ENCODE measurements at regions not wholly inside any gene's neighbourhood (a gene's known extent, or its start where the extent isn't known, plus 50 kb on each side); places are given as distances from the start of the nearest gene placed in this dataset.

DNA sequence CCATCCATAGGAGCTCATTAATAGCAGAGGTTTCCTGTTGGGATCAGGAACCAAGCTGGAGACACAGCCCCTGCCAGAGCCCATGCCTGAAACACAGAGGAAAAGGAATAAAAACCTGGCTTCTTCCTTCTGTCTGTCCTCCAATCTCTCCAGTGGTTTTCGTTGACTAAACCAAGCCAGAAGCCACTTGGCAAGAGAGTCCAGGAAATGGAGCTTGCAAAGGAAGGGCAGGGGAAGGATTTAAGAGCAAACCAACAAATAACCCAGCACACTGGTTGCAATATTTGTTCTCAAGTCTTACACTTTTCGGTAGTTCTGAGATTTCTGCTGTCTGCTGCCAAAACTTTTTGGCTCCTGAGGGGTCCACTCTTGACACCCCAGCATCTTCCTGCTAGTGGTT lies 137.0 kb upstream of the BMP2 start:
- H3K9ac ChIP-seq (ENCODE audit: control insufficient read depth, insufficient read depth, low read length) = no peak overlapping the region
- BruUV-seq (replicated peaks) = no TSS peak
- H3K4me2 ChIP-seq (ENCODE audit: control insufficient read depth, insufficient read depth) = no peak overlapping the region
- no peaks in the 10 kb centered on the region; the same call in 2 of the 3 replicates for H3K9me3 ChIP-seq (replicated peaks; ENCODE audit: control insufficient read depth, insufficient read depth, low read length)
- H3K27me3 ChIP-seq (replicated peaks in 1 of 2; ENCODE audit: control insufficient read depth in 2 of 2, insufficient read depth in 2 of 2, low read length in 1 of 2) = no peaks in the 10 kb centered on the region
- ChIA-PET RAD21 (ENCODE audit: unreplicated experiment) (interaction anchor here (2.2 kb wide), 1 partner anchor 136 kb away, joined by 7 read pairs; no protein-coding TSS in a partner anchor), CTCF (interaction anchor here (0.9 to 3.4 kb wide), 4 partner anchors 11 to 136 kb away, joined by 3 to 17 read pairs (median 6); no protein-coding TSS in a partner anchor), POLR2A (no interaction called here), SMC1A (ENCODE audit: uncharacterized antibody, unreplicated experiment) (interaction anchor here (0.8 to 11.9 kb wide), 10 partner anchors 14 to 105 kb away, joined by 3 to 109 read pairs (median 3); no protein-coding TSS in a partner anchor)
- no peak overlapping the region for H2AFZ ChIP-seq (ENCODE audit: control insufficient read depth, low read depth, low read length)
- no peak overlapping the region for H3K4me3 ChIP-seq
- DNase-seq (ENCODE audit: low read depth, low spot score) (no peak), ATAC-seq (no peak), FAIRE-seq (no peak)
- no peaks in the 10 kb centered on the region for H3K36me3 ChIP-seq (ENCODE audit: control insufficient read depth in 2 of 2, insufficient read depth in 2 of 2, low read length in 1 of 2)
- TF ChIP-seq JUNB (IDR thresholded peaks at IDR 0.05) (no peak), CBFB (IDR thresholded peaks at IDR 0.05; ENCODE audit: low read depth) (no peak), JUND (IDR thresholded peaks at IDR 0.05; ENCODE audit: low read depth, low read length) (no peak), EZH2 (IDR thresholded peaks at IDR 0.05; ENCODE audit: borderline replicate concordance, control insufficient read depth, low read depth, low read length) (no peak), NR2C1 (IDR thresholded peaks at IDR 0.05) (no peak), CREM (IDR thresholded peaks at IDR 0.05; ENCODE audit: low read depth) (no peak), SMARCA5 (IDR thresholded peaks at IDR 0.05) (no peak), ZNF24 (IDR thresholded peaks at IDR 0.05) (no peak), KAT2A (conservative IDR thresholded peaks at IDR 0.05; ENCODE audit: control insufficient read depth, low read depth, low read length) (no peak), SIX5 (IDR thresholded peaks at IDR 0.05; ENCODE audit: low read depth, low read length, severe bottlenecking) (no peak), BMI1 (IDR thresholded peaks at IDR 0.05; ENCODE audit: borderline replicate concordance) (no peak), TAF1 (IDR thresholded peaks at IDR 0.05; ENCODE audit: borderline replicate concordance, low read depth, low read length) (no peak)
- TF ChIP-seq, protein P1, sequence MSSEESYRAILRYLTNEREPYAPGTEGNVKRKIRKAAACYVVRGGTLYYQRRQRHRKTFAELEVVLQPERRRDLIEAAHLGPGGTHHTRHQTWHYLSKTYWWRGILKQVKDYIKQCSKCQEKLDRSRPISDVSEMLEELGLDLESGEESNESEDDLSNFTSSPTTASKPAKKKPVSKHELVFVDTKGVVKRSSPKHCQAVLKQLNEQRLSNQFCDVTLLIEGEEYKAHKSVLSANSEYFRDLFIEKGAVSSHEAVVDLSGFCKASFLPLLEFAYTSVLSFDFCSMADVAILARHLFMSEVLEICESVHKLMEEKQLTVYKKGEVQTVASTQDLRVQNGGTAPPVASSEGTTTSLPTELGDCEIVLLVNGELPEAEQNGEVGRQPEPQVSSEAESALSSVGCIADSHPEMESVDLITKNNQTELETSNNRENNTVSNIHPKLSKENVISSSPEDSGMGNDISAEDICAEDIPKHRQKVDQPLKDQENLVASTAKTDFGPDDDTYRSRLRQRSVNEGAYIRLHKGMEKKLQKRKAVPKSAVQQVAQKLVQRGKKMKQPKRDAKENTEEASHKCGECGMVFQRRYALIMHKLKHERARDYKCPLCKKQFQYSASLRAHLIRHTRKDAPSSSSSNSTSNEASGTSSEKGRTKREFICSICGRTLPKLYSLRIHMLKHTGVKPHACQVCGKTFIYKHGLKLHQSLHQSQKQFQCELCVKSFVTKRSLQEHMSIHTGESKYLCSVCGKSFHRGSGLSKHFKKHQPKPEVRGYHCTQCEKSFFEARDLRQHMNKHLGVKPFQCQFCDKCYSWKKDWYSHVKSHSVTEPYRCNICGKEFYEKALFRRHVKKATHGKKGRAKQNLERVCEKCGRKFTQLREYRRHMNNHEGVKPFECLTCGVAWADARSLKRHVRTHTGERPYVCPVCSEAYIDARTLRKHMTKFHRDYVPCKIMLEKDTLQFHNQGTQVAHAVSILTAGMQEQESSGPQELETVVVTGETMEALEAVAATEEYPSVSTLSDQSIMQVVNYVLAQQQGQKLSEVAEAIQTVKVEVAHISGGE (CRISPR knock-in tag; IDR thresholded peaks at IDR 0.05) = no peak
- TF ChIP-seq, protein P2, sequence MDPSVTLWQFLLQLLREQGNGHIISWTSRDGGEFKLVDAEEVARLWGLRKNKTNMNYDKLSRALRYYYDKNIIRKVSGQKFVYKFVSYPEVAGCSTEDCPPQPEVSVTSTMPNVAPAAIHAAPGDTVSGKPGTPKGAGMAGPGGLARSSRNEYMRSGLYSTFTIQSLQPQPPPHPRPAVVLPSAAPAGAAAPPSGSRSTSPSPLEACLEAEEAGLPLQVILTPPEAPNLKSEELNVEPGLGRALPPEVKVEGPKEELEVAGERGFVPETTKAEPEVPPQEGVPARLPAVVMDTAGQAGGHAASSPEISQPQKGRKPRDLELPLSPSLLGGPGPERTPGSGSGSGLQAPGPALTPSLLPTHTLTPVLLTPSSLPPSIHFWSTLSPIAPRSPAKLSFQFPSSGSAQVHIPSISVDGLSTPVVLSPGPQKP (IDR thresholded peaks at IDR 0.05; ENCODE audit: low read depth, low read length) = no peak
- no peak overlapping the region for H3K27ac ChIP-seq (ENCODE audit: control insufficient read depth, insufficient read depth)
- no peaks in the 10 kb centered on the region for H4K20me1 ChIP-seq (ENCODE audit: control insufficient read depth, insufficient read depth)
- WGBS (ENCODE audit: insufficient coverage, insufficient replicate concordance, low lambda C conversion rate, missing lambda C conversion rate) = 25% methylated on average over 2 of the region's 2 CpGs
- in situ Hi-C loops (cut with MboI) (no loop called here), intact Hi-C loops (cut with micrococcal nuclease; ENCODE audit: unreplicated experiment) (no loop called here)
- no peaks in the 10 kb centered on the region for H3K79me2 ChIP-seq (ENCODE audit: control insufficient read depth, insufficient read depth, low read length)
- H3K4me1 ChIP-seq (ENCODE audit: control insufficient read depth, insufficient read depth, low read length) = no peaks in the 10 kb centered on the region

Data from GM12878 (cell line).